22Rv1 (cell line): ENCODE measurements at regions not wholly inside any gene's neighbourhood (a gene's known extent, or its start where the extent isn't known, plus 50 kb on each side); places are given as distances from the start of the nearest gene placed in this dataset.
"Not testable (repeated sequence)": the region's sequence is repeated elsewhere in the genome, so short reads cannot be mapped to it uniquely, and the experiment has no call there.

Experiments used
- H3K27ac ChIP-seq: fragments of 450-650 bp; 2 replicates; pipeline ENCODE4 v1.5.1; 2017
- ZFX ChIP-seq: fragments of 450-650 bp; IDR thresholded peaks from 2 replicates; pipeline ENCODE4 v1.6.1; 2017; ENCODE audit warnings: antibody characterized with exemption, borderline replicate concordance
- TF ChIP-seq, protein P1 (sequence below): fragments of 450-650 bp; IDR thresholded peaks from 2 replicates; pipeline ENCODE4 v1.5.1; 2017; ENCODE audit warnings: mild to moderate bottlenecking

DNA sequence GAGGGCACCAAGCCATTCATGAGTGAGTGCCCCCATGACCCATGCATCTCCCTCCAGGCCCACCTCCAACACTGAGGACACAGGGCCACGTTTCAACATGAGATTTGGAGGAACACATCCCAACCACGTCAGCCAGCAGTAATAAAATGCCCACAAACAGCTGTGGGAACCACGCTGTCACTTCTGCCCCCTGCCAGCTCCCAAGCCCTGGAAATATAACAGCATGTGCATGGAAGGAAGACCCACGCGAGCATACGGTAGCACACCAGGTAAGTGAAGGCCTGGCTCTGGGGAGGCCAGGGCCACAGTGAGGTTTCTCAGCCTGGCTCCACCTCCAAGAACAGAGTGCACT lies 168.9 kb upstream of the PFKP start:
- H3K27ac ChIP-seq: no peak overlapping the region
- TF ChIP-seq, protein P1, sequence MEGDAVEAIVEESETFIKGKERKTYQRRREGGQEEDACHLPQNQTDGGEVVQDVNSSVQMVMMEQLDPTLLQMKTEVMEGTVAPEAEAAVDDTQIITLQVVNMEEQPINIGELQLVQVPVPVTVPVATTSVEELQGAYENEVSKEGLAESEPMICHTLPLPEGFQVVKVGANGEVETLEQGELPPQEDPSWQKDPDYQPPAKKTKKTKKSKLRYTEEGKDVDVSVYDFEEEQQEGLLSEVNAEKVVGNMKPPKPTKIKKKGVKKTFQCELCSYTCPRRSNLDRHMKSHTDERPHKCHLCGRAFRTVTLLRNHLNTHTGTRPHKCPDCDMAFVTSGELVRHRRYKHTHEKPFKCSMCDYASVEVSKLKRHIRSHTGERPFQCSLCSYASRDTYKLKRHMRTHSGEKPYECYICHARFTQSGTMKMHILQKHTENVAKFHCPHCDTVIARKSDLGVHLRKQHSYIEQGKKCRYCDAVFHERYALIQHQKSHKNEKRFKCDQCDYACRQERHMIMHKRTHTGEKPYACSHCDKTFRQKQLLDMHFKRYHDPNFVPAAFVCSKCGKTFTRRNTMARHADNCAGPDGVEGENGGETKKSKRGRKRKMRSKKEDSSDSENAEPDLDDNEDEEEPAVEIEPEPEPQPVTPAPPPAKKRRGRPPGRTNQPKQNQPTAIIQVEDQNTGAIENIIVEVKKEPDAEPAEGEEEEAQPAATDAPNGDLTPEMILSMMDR: no peak
- TF ChIP-seq ZFX: no peak

GRCh38 chr10:2897619-2898508 lies 169.5 kb upstream of the PFKP start:
- TF ChIP-seq, protein P1: no peak
- TF ChIP-seq ZFX: no peak
- no peak overlapping the region for H3K27ac ChIP-seq

- not testable (repeated sequence) for H3K27ac ChIP-seq
Observed at GRCh38 chr10:2896334-2896733, 171.0 kb upstream of the PFKP start.

DNA sequence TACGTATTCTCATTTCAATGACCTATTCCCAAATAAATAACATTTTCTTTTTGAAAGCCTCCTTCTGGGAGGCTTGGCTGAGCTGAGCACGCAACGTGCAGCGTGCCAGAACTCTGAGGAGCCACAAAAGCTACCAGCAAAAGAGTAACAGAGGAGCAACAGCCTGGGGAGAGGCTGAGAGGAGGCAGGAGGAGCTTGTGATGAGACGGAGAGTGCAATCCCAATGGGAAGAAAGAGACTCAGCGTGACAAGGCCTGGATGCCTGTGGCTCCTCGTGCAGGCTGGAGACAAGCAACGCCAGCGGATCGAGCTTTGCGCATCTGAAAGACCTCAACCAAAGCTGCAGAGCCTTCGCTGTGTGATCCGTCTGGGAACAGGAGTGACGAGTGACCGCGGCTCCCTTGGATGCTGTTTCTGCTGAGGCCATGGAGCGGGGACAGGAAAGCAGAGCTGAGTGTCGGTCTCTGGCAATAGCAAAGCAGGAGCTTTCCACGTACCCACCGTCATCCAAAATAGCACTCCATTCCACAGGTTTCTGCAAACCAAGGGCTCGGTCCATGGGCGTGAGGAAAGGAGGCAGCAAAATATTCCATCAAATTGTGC lies 171.7 kb upstream of the PFKP start:
- H3K27ac ChIP-seq: no peak overlapping the region
- no peak for TF ChIP-seq ZFX
- TF ChIP-seq, protein P1: no peak

- TF ChIP-seq, protein P1: no peak
- no peak for TF ChIP-seq ZFX
Observed at GRCh38 chr10:2893991-2894390, 173.4 kb upstream of the PFKP start.

GRCh38 chr10:2893158-2893845 lies 174.0 kb upstream of the PFKP start:
- no peak overlapping the region for H3K27ac ChIP-seq
- no peak for TF ChIP-seq ZFX
- TF ChIP-seq, protein P1: no peak

More at GRCh38 chr10:2893991-2894390, 173.4 kb upstream of the PFKP start:
- no peak overlapping the region for H3K27ac ChIP-seq

DNA sequence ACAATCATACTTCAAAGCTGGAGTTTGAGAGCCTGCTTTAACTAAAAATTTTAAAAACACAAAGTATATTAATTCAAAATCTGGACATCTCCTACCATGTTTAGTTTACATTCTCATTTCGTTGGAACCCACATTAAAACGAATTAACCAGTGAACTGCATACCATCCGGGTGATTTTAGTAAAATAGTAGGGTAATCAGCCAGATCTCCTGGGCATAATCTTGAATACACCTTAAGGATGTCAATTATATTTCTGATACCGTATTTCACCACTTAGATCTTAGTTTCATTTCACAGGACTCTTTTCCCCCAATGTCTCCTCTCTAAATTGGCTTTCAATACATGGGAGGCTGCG lies 175.6 kb upstream of the PFKP start:
- H3K27ac ChIP-seq: no peak overlapping the region
- no peak for TF ChIP-seq ZFX
- TF ChIP-seq, protein P1: no peak
